ENCODE measurements at regions not wholly inside any gene's neighbourhood (a gene's known extent, or its start where the extent isn't known, plus 50 kb on each side); places are given as distances from the start of the nearest gene placed in this dataset.

- TF ChIP-seq, protein P1, sequence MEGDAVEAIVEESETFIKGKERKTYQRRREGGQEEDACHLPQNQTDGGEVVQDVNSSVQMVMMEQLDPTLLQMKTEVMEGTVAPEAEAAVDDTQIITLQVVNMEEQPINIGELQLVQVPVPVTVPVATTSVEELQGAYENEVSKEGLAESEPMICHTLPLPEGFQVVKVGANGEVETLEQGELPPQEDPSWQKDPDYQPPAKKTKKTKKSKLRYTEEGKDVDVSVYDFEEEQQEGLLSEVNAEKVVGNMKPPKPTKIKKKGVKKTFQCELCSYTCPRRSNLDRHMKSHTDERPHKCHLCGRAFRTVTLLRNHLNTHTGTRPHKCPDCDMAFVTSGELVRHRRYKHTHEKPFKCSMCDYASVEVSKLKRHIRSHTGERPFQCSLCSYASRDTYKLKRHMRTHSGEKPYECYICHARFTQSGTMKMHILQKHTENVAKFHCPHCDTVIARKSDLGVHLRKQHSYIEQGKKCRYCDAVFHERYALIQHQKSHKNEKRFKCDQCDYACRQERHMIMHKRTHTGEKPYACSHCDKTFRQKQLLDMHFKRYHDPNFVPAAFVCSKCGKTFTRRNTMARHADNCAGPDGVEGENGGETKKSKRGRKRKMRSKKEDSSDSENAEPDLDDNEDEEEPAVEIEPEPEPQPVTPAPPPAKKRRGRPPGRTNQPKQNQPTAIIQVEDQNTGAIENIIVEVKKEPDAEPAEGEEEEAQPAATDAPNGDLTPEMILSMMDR (IDR thresholded peaks at IDR 0.05 in 2 of 3, conservative IDR thresholded peaks at IDR 0.05 in 1 of 3; ENCODE audit: control insufficient read depth in 2 of 3, extremely low read depth in 1 of 3, insufficient read depth in 1 of 3, low read depth in 3 of 3, low read length in 3 of 3): no peak
- TF ChIP-seq CHD4 (IDR thresholded peaks at IDR 0.05) (no peak), FOS (IDR thresholded peaks at IDR 0.05; ENCODE audit: borderline replicate concordance, extremely low read depth, insufficient read length) (no peak), SMAD1 (IDR thresholded peaks at IDR 0.05; ENCODE audit: low read depth, partially characterized antibody) (no peak)
Observed at GRCh38 chr6:66725670-66726069, 1018.6 kb upstream of the EYS start.
